ENCODE measurements at regions not wholly inside any gene's neighbourhood (a gene's known extent, or its start where the extent isn't known, plus 50 kb on each side); places are given as distances from the start of the nearest gene placed in this dataset.
"Not testable (repeated sequence)": the region's sequence is repeated elsewhere in the genome, so short reads cannot be mapped to it uniquely, and the experiment has no call there.

DNA sequence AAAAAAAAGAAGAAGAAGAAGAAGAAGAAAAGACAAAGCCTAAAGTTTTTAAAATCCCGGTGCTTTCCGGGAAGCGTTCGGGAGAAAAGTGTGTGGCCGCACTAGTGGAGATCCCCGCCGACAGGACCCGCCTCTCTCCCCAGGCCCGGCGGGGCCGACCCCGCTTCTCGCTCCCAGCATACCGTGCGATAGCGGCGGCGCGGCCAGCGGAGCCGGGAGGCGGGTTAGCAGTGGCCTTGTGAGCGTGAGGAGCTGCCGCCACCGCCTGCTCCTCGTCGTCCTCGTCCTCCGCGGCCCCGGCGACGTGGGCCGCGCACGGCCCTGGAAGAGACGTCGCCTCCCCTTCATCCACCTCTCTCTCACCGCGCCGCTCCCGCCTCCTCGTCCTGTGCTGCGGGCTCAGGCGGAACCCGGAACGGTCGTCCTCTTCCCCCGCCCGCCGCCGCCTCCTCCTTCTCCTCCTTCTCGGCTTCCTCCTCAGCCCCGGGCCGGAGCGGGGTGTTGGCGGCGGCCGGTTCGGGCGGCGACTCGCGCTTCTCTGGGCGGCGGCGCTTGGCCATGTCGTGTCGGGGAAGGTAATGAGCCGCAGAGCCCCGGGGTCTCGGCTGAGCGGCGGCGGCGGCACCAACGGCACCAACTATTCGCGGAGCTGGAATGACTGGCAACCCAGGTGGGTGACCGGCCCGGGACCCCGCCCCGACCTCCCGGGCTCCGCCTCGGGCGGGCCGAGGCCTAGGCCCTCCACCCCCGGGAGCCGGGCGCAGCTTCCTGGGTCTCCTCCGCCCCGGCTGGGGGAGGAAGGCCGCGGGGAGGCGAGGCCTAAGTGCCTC is 62.6 kb upstream of the CDR2 start:
- peak overlapping the region; percentile 88 for H3K27ac ChIP-seq (ENCODE audit: low read depth, low read length)
- H3K4me3 ChIP-seq (ENCODE audit: low read depth in 1 of 5, low read length in 5 of 5), result peak overlapping the region; percentile 22 to 82 (median 68)
- H3K27me3 ChIP-seq (ENCODE audit: control insufficient read depth in 5 of 5, insufficient read depth in 4 of 5, low read length in 5 of 5); H3K4me1 ChIP-seq (ENCODE audit: control insufficient read depth in 5 of 5, insufficient read depth in 5 of 5, low read length in 5 of 5); H3K9me3 ChIP-seq (ENCODE audit: control insufficient read depth in 5 of 5, low read length in 5 of 5); H3K36me3 ChIP-seq (ENCODE audit: control insufficient read depth in 5 of 5, insufficient read depth in 5 of 5, low read length in 5 of 5): not testable (repeated sequence)
- H3K9ac ChIP-seq (ENCODE audit: low read length in 5 of 5), result peak overlapping the region in 4 of 5 donors; percentile 68 to 97 (median 92)

DNA sequence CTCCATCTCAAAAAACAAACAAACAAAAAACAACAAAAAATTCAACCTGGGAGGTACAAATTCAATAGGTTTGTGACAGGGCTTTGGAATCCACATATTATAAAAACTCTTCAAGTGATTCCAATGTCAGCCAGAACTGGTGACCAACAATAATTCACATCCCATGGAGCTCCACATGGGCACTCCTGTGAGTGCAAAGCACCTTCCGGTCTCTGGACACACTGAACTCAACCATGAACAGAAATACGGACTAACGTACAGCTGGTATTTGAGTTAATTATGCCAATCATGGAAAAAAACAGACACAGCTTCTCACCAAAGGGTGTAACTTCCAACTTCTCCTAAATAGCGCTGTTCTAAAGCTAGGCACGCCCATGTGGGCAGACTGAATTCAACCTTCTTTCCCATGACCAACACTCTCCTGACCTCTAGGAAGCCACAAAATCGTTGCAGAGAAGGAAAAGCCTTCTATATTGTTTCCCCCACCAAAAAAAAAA is 62.0 kb upstream of the CDR2 start:
- H3K4me3 ChIP-seq (ENCODE audit: low read depth in 1 of 5, low read length in 5 of 5), result peak overlapping the region in 4 of 5 donors; percentile 22 to 82 (median 71)
- not testable (repeated sequence) for H3K9me3 ChIP-seq (ENCODE audit: control insufficient read depth in 5 of 5, low read length in 5 of 5); H3K27me3 ChIP-seq (ENCODE audit: control insufficient read depth in 5 of 5, insufficient read depth in 4 of 5, low read length in 5 of 5); H3K36me3 ChIP-seq (ENCODE audit: control insufficient read depth in 5 of 5, insufficient read depth in 5 of 5, low read length in 5 of 5); H3K4me1 ChIP-seq (ENCODE audit: control insufficient read depth in 5 of 5, insufficient read depth in 5 of 5, low read length in 5 of 5)
- peak overlapping the region in 4 of 5 donors; percentile 68 to 97 (median 92) for H3K9ac ChIP-seq (ENCODE audit: low read length in 5 of 5)
- H3K27ac ChIP-seq (ENCODE audit: low read depth, low read length), result peak overlapping the region; percentile 88

DNA sequence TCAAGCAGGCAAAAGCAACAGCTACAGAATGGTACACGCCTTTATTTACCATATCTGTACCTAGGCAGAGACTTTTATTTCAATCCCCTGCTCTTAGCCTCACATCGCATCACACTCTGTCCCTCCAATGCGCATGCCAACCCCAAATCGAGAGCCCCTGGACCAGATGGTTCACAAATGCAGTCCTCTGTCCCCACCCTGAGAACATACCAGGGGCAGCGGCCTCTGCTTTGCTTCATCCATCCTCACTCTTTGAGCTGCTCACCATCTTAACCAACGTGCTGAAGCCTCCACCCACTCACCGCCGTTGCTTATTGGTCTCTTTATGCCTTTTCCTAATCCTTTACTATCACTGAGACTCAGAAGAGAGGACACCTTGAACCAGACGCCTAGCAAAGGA is 56.9 kb upstream of the CDR2 start:
- not testable (repeated sequence) for H3K9ac ChIP-seq (ENCODE audit: low read length in 5 of 5); H3K4me1 ChIP-seq (ENCODE audit: control insufficient read depth in 5 of 5, insufficient read depth in 5 of 5, low read length in 5 of 5); H3K4me3 ChIP-seq (ENCODE audit: low read depth in 1 of 5, low read length in 5 of 5); H3K9me3 ChIP-seq (ENCODE audit: control insufficient read depth in 5 of 5, low read length in 5 of 5); H3K27me3 ChIP-seq (ENCODE audit: control insufficient read depth in 5 of 5, insufficient read depth in 4 of 5, low read length in 5 of 5); H3K27ac ChIP-seq (ENCODE audit: low read depth, low read length)
- H3K36me3 ChIP-seq (ENCODE audit: control insufficient read depth in 5 of 5, insufficient read depth in 5 of 5, low read length in 5 of 5), result peaks cover 0 to 30% (median 17%) of the 10 kb centered on the region in 5 donors

DNA sequence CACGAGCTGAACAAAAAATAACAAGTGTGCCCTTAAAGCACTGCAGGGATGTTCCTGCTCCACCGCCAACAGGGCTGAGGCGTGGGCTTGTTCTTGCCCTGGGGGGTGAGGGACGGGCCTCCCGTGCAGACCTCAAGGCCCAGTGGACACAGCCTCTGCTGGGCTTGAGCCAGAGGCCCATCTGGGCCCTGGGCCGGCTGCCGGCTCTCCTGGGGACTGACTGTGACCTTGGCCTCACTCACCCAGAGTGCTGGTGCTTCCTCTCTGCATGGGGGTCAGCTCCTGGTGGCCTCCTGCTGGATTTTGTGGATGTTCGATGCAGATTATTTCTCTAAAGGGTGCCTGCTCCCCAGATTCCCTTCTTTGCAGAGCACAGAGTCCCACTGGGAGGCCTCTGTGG is 54.2 kb upstream of the CDR2 start:
- H3K36me3 ChIP-seq (ENCODE audit: control insufficient read depth in 5 of 5, insufficient read depth in 5 of 5, low read length in 5 of 5), result peaks cover 0 to 40% (median 17%) of the 10 kb centered on the region in 5 donors
- no peaks in the 10 kb centered on the region for H3K9me3 ChIP-seq (ENCODE audit: control insufficient read depth in 5 of 5, low read length in 5 of 5)
- no peaks in the 10 kb centered on the region for H3K27me3 ChIP-seq (ENCODE audit: control insufficient read depth in 5 of 5, insufficient read depth in 4 of 5, low read length in 5 of 5)
- H3K4me1 ChIP-seq (ENCODE audit: control insufficient read depth in 5 of 5, insufficient read depth in 5 of 5, low read length in 5 of 5), result peaks cover 5 to 30% (median 27%) of the 10 kb centered on the region in 5 donors
- no peak overlapping the region for H3K27ac ChIP-seq (ENCODE audit: low read depth, low read length)
- no peak overlapping the region for H3K4me3 ChIP-seq (ENCODE audit: low read depth in 1 of 5, low read length in 5 of 5)
- no peak overlapping the region for H3K9ac ChIP-seq (ENCODE audit: low read length in 5 of 5)

DNA sequence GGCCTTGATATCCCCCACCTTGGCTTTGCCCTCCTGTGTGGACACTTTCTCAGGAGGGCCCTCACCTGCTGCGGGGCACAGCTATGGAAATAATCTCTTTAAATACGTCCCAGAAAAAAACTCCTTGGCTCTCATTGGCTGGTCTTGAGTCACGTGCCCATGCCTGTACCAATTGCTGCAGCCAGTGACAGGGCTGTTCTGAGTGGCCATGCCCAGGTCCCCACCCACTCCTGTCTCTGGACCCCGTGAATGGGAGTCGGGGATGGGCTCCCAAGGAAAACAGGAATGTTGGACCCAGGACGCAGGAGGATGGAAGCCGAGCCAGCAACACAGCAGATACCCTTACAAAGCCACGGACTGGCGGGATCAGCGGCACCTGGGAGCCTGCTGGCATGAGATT is 53.1 kb upstream of the CDR2 start:
- Histone ChIP-seq H3K4me3 (ENCODE audit: low read depth in 1 of 5, low read length in 5 of 5) (no peak overlapping the region), H3K27me3 (ENCODE audit: control insufficient read depth in 5 of 5, insufficient read depth in 4 of 5, low read length in 5 of 5) (no peaks in the 10 kb centered on the region), H3K4me1 (ENCODE audit: control insufficient read depth in 5 of 5, insufficient read depth in 5 of 5, low read length in 5 of 5) (peaks cover 5 to 34% (median 28%) of the 10 kb centered on the region in 5 donors), H3K36me3 (ENCODE audit: control insufficient read depth in 5 of 5, insufficient read depth in 5 of 5, low read length in 5 of 5) (peaks cover 0 to 45% (median 17%) of the 10 kb centered on the region in 5 donors), H3K9ac (ENCODE audit: low read length in 5 of 5) (no peak overlapping the region), H3K9me3 (ENCODE audit: control insufficient read depth in 5 of 5, low read length in 5 of 5) (no peaks in the 10 kb centered on the region), H3K27ac (ENCODE audit: low read depth, low read length) (no peak overlapping the region)

DNA sequence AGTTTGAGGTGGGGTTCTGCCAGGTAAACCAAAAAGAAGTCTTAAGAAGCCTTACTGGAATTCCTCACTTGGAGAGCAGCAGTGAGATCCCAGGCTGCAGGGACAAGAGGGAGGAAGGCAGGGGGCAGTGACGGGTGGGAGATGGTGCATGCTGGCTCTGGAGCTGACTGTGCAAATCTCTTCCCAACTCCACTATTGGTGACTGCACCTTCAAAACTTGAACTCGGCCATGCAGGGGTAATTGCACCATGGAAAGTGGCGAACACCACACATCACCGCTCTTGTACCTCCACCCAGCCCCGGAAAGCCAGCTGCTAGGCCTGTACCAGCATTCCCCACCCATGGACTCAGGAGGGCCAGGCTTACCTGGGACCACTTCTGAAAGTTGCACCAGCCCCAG is 51.4 kb upstream of the CDR2 start:
- H3K9ac ChIP-seq (ENCODE audit: low read length in 5 of 5), result no peak overlapping the region
- H3K36me3 ChIP-seq (ENCODE audit: control insufficient read depth in 5 of 5, insufficient read depth in 5 of 5, low read length in 5 of 5), result peaks cover 0 to 54% (median 20%) of the 10 kb centered on the region in 5 donors
- no peaks in the 10 kb centered on the region for H3K27me3 ChIP-seq (ENCODE audit: control insufficient read depth in 5 of 5, insufficient read depth in 4 of 5, low read length in 5 of 5)
- peaks cover 5 to 34% (median 28%) of the 10 kb centered on the region in 5 donors for H3K4me1 ChIP-seq (ENCODE audit: control insufficient read depth in 5 of 5, insufficient read depth in 5 of 5, low read length in 5 of 5)
- peak overlapping the region; percentile 92 for H3K27ac ChIP-seq (ENCODE audit: low read depth, low read length)
- no peaks in the 10 kb centered on the region for H3K9me3 ChIP-seq (ENCODE audit: control insufficient read depth in 5 of 5, low read length in 5 of 5)
- no peak overlapping the region for H3K4me3 ChIP-seq (ENCODE audit: low read depth in 1 of 5, low read length in 5 of 5)

DNA sequence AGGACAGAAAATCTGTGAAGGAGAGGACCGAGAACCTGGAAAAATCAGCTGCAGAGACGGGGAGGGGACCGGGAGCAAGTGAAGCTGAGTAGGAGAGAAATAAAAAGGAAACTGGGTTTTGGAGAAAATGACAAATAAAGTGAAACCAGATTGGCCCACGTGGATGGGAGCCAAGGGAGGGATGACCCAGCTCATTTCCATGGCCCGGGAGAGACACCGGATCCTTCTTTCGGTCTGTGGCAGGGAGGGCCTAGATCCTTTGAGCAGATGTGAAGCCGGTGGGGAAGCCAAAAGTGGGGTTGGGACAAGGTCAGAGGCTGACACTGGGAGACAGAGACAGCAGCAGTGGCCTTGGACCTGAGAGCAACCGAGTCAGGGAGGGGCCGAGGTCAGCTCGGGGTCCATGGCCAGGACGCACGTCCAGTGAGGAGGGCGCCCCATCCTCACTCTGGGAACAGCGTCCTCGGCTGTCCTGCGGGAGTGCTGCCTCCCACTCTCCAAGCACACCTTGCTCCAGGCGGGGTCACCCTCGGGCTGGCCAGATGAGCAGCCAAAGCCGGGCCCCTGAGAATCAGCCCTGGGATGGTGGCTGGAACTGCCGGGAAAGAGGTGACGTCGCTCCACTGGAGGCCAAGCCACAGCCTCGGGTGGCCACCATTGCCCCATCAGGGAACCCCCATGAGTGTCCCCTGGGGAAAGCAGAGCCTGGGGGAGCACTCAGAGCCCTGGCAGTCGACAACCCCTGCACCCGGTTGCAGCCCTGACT is 50.8 kb upstream of the CDR2 start:
- Histone ChIP-seq H3K4me1 (ENCODE audit: control insufficient read depth in 5 of 5, insufficient read depth in 5 of 5, low read length in 5 of 5) (peaks cover 5 to 34% (median 28%) of the 10 kb centered on the region in 5 donors), H3K27ac (ENCODE audit: low read depth, low read length) (peak overlapping the region; percentile 92), H3K27me3 (ENCODE audit: control insufficient read depth in 5 of 5, insufficient read depth in 4 of 5, low read length in 5 of 5) (no peaks in the 10 kb centered on the region), H3K9me3 (ENCODE audit: control insufficient read depth in 5 of 5, low read length in 5 of 5) (no peaks in the 10 kb centered on the region), H3K9ac (ENCODE audit: low read length in 5 of 5) (peak overlapping the region in 4 of 5 donors; percentile 14 to 74 (median 48)), H3K36me3 (ENCODE audit: control insufficient read depth in 5 of 5, insufficient read depth in 5 of 5, low read length in 5 of 5) (peaks cover 0 to 60% (median 23%) of the 10 kb centered on the region in 5 donors), H3K4me3 (ENCODE audit: low read depth in 1 of 5, low read length in 5 of 5) (peak overlapping the region; percentile 19 to 66 (median 52))

DNA sequence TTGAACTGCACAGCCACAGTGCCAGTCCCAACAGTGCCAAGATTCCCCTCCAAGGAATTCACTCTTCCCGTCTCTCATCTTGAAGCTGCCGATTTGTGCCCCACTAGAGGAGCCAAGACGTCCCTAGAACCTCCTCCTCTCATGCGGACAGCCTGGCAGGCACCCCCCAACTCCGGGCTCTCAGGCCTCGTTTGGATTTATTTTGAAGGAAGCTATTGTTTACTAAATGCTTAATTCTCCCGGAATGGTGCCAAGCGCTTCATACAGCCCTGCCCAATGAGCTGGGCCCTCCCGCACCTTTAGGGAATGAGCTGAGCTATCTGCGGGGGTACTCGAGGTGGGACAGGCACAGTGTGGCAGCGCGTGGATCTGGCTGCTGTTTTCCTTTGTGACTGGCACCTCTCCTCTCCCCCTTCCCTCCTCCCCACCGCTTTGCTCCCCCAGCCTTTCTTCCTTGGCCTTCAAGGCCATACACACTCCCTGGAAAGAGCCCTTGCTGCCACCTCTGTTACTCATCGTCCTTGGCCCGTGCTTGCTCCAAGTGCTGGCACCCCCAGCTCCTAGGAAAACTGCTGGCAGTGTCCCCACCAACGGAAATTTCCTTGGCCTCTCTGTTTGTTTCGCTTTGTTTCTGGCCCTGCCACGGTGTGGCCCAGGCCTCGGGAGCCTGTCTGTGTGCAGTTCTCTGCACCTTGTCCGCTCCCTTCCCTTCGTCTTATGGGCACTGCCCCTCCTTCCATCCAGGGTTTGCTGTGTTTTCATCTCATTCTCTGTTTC is 49.9 kb upstream of the CDR2 start:
- Histone ChIP-seq H3K36me3 (ENCODE audit: control insufficient read depth in 5 of 5, insufficient read depth in 5 of 5, low read length in 5 of 5) (peaks cover 0 to 62% (median 30%) of the 10 kb centered on the region in 5 donors), H3K27ac (ENCODE audit: low read depth, low read length) (peak overlapping the region; percentile 92), H3K9me3 (ENCODE audit: control insufficient read depth in 5 of 5, low read length in 5 of 5) (no peaks in the 10 kb centered on the region), H3K4me1 (ENCODE audit: control insufficient read depth in 5 of 5, insufficient read depth in 5 of 5, low read length in 5 of 5) (peaks cover 5 to 34% (median 28%) of the 10 kb centered on the region in 5 donors), H3K27me3 (ENCODE audit: control insufficient read depth in 5 of 5, insufficient read depth in 4 of 5, low read length in 5 of 5) (no peaks in the 10 kb centered on the region), H3K4me3 (ENCODE audit: low read depth in 1 of 5, low read length in 5 of 5) (peak overlapping the region; percentile 19 to 66 (median 52)), H3K9ac (ENCODE audit: low read length in 5 of 5) (peak overlapping the region in 4 of 5 donors; percentile 14 to 74 (median 48))
